ENCODE measurements at regions not wholly inside any gene's neighbourhood (a gene's known extent, or its start where the extent isn't known, plus 50 kb on each side); places are given as distances from the start of the nearest gene placed in this dataset.
"Not testable (repeated sequence)": the region's sequence is repeated elsewhere in the genome, so short reads cannot be mapped to it uniquely, and the experiment has no call there.

DNA sequence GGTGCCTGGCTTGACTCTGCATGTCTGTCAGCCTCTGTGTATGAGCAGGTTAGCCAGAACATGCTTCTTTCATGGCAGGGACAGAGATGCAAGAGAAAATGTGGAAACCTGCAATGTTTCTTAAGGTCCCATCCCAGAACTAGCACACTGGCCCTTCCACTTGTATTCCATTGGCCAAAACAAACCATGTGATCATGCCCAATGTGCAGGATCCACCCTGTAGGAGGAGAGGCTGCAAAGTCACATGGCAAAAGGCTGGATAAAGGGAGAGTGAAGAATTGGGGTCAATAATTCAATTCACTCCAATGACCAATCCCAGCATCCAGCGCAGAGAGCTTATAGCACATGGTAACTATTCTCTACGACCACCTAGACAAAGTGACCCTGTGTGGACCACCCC, 405.5 kb downstream of the MIAT start:
- no peak for DNase-seq (ENCODE audit: low read depth)

GRCh38 chr22:27063406-27063805, 406.0 kb downstream of the MIAT start:
- DNase-seq (ENCODE audit: low read depth): no peak

- DNase-seq (ENCODE audit: low read depth): no peak
These were observed 406.5 kb downstream of the MIAT start for GRCh38 chr22:27063841-27064240.

DNA sequence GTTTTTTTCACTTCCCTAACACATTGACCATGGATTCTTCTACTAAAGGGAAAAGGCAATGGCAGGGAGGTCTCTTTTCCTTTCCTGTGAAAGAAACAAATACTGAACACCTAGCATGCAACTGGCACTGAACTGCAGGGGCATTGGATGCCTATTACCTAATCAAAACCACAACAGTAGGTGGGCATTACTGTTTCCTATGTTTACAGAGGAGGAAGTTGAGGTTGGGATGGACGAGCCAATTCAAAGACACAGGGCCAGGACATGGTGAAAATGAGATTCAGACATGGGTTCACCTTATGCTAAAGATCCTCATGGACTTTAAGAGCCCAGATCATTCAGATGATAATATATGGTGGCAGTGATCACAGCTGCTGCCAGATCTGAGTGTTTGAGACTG, 407.0 kb downstream of the MIAT start:
- DNase-seq (ENCODE audit: low read depth): no peak

DNA sequence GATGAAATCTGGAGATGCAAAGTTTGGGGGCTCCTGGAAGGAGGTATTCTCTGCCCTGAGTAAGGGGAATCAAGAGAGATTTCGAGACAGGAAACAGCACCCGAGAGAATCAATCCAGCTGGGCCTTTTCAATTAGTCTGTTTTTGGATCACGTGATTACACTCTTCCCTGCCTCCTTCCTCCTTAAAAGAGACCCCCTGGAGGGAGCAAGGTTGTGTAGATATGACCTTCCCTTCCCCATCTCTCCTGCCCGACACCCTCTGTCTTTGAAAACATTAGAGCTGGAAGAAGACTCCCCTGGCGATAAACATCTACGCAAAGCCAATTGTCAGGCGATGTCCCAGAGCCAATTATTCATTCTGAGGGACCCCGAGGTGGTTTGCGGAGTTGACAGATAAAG, 407.9 kb downstream of the MIAT start:
- no peak for DNase-seq (ENCODE audit: low read depth)

DNA sequence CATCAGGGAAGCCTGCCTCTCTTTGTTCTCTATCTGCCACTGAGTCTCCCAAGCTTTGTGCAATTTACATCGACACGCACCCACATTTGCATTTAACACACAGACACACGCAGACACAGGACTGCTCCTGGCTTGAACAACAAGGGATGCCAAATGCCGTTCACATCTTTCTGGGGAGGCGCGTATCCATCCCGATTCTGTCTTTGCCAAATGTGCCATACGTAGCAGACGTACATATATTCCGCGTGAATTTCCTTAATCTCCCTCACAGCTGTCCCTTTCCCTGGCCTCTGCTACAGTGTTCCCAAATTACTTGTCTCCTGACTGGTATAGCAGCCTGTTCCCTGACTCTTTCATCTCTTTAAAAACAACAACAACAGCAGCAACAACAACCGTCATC, 409.5 kb downstream of the MIAT start:
- no peak for DNase-seq (ENCODE audit: low read depth)

DNA sequence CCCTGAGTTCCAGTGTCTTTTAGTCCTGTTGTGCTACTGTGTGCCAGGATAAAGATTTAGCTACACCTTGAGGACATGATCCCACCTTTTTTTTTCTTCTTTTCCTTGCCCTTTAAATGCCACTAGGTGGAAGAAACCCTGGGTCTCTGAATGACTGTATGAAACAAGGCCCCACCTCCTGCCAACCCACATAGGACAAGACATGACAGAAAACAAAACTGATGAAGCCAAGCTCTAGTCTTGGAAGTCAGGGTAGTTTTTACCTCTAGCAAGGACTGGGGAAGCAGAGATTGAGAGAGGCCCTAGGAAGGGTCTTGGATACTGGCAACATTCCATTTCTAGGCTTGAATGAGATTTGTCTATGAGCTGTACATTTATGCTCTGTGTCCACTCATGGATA, 410.7 kb downstream of the MIAT start:
- no peak for DNase-seq (ENCODE audit: low read depth)

- DNase-seq (ENCODE audit: low read depth): no peak
These were observed 413.2 kb downstream of the MIAT start for GRCh38 chr22:27070594-27070993.

GRCh38 chr22:27073601-27074425, 416.4 kb downstream of the MIAT start:
- DNase-seq (ENCODE audit: low read depth): no peak

DNA sequence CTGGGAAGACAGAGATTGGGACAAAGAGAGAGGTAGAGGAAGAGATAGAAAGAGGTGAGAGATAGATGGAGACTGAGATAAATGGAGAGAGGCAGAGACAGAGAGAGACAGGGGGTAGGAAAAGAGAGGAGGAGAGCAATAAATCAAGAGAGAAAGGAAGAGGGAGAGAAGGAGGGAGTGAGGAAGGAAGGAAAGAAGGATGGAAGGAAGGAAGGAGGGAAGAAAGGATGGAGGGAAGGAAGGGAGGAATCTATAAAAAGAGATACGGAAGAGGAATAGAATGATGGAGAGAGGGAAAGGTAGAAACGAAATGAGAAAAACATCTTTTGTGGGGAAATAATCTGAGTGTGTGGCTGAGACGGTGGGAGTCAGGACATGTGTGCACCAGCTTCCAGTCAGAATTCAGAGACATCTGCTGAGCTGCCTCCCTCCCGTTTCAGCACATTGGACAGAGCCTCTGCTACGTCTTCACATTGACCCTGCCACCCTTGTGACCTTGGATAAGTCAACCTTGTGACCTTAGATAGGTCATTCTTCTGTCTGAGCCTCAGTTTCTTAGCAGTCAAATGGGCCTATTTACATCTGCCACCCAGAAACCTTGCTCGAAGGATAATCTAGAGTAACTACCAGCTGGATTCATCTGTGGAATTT, 417.8 kb downstream of the MIAT start:
- no peak for DNase-seq (ENCODE audit: low read depth)

- no peak for DNase-seq (ENCODE audit: low read depth)
These were observed 418.5 kb downstream of the MIAT start for GRCh38 chr22:27075891-27076290.

- not testable (repeated sequence) for DNase-seq (ENCODE audit: low read depth)
These were observed 420.7 kb downstream of the MIAT start for GRCh38 chr22:27078064-27078463.

- DNase-seq (ENCODE audit: low read depth): no peak
These were observed 422.7 kb downstream of the MIAT start for GRCh38 chr22:27080036-27080578.

GRCh38 chr22:27080863-27081262, 423.5 kb downstream of the MIAT start:
- DNase-seq (ENCODE audit: low read depth): no peak

DNA sequence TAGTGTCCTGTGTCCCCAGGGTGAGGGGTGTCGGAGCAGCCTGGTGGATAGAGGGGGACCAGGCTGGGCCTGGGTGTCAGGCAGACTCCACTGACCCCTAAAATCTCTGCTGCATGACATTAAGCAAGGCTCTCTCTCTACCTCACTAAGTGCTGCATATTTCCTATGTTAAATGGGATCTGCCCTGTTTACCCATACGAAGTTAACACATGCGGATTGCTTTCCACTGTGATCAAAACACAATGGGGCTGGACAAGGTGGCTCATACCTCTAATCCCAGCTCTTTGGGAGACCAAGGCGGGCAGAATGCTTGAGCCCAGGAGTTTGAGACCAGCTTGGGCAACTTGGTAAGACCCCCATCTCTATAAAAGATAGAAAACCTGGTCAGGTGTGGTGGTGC, 426.2 kb downstream of the MIAT start:
- no peak for DNase-seq (ENCODE audit: low read depth)

- no peak for DNase-seq (ENCODE audit: low read depth)
These were observed 426.7 kb downstream of the MIAT start for GRCh38 chr22:27084130-27084529.

DNA sequence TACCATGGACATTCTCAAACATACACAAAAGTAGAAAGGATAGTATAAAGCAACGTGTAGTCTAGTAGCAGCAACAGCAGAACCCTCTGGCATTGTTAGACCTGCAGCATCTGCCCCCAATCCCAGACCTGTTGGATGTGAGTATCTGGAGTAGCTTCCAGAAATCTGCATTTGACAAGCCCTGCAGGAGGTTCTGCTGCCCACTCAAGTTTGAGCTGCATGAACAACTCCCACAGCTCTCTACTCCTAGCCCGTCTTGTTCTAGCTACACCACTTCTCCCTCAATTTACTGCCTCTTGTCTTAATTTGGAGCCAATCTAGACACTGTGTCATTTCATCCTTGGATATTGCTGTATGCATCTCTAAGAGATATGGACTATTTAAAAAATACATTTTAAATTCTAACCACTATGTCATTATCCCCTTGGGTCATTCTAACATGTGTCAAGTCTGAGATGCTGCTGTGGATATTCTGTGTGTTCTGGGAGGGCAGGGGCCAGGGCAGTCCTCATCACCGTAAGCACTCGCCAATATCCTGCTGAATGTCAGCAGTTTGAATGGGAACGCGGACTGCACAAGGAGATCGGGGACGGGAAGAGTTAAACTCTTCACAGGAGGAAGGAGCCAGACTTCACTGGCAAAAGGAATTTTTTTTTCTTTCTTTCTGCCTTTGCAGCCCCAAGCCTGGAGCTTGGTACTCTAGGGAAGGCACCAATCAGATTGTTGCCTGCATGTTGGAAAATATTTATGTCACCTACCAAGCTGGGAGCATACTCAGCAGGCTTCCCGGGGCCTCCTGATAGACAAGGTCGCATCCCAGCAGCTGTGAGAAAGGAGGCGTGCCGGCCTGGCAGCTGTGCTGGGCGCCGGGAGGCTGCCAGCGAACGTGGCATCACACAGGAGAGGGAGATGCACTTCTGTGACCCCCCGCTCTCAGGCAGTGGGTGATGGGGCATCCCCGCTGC, 429.0 kb downstream of the MIAT start:
- DNase-seq (ENCODE audit: low read depth): no peak

DNA sequence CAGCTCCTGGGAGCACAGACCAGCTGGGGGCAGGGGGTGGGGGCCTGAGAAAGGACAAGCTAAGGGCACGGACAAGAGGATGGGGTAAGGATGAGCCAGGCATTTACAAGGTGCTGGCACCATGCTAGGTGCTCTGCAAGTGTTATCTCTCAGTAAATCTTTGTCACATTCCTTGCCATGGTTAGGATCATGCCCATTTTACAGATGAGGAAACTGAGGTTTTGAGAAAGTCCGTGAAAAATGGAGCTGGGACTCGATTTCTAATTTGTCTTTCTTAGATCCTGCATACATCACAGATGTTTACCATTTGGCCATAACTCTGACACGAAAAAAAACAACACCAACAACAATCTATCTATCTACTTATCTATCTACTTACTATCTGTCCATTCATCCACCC, 429.7 kb downstream of the MIAT start:
- DNase-seq (ENCODE audit: low read depth): no peak

DNA sequence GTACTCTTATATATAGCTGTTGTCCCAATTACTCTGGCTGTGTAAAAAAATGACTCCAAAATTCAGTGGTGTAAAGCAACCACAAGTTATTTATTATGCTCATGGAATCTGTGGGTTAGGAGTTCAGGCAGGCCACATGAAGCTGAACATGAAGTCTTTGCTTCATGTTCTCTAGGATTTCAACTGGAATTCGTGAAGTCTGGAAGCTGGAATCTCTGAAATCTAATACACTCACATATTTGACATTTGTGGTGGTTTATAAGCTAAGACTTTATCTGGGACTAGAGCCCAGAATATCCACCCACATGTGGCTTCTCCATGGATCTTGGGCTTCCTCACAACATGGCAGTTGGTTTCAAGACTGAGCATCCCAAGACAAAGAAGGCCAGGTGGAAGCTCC, 430.6 kb downstream of the MIAT start:
- DNase-seq (ENCODE audit: low read depth): no peak

DNA sequence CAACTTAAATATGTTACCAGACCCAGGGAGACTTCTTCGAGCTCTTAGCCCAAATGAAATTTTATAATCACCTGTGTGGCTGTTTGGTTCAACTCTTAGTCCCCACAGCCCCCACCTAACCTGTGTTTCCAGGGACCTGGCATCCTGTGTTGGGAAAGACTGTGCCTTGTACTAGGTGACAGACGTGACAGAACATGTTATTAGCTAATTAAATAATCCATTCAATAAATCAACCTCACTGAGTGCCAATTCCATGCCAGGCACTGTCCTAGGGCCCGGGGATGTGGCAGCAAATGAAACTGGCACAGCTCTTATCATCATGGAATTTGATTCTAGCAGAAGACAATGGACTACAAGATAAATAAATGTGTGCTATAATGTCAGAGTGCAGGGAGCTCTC, 431.9 kb downstream of the MIAT start:
- no peak for DNase-seq (ENCODE audit: low read depth)

DNA sequence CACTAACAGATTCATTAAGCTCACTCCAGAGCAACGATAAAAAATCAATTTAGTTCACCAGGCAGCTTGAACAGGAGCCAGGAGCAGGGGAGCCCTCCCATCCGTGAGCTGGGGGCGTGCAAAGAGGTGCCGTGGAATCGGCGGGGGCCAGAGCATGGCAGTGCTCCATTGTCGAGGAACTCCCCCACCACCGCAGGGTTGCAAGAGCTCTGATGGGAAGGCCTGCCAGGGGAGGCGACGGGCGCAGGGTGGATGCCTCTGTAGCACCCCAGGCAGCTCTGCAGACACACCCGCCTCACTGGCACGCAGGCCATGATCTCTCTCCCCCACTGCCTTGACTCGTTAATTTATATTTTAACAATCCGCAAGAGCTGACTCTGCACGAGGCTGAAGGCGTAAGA, 433.2 kb downstream of the MIAT start:
- no peak for DNase-seq (ENCODE audit: low read depth)

DNA sequence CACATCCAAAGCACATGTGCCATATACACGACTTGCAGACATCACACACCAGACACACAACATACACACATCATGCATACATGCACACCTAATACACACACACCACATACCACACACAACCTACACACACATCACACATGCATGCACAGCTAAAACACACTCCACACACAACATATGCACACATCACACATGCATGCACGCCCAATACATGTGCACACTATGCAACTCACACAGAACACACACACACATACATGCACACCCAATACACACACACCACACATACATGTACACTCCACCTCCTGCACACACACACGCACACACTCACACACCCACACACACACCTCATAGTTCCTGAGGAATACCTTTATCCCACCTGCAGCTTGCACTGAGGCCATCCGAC, 436.0 kb downstream of the MIAT start:
- no peak for DNase-seq (ENCODE audit: low read depth)

Data from stimulated activated CD8-positive, alpha-beta memory T cell treated with anti-CD3 and anti-CD28 coated beads, Interleukin-12 subunit alpha, Interleukin-12 subunit beta, amount 100 ng/mL, for 1 hour (primary cell).